Astrocyte of the spinal cord (primary cell): ENCODE measurements at regions not wholly inside any gene's neighbourhood (a gene's known extent, or its start where the extent isn't known, plus 50 kb on each side); places are given as distances from the start of the nearest gene placed in this dataset.

Experiments used
- DNase-seq: peaks from one replicate; pipeline ENCODE4 v3.0.0; 2011; ENCODE audit warnings: low read depth, low spot score
- H3K4me3 ChIP-seq: 2 replicates; pipeline ENCODE4 v1.5.1; 2011; ENCODE audit warnings: low read depth, mild to moderate bottlenecking, low read length, moderate library complexity
- CTCF ChIP-seq: IDR thresholded peaks from 2 replicates; pipeline ENCODE4 v1.5.1; 2012; ENCODE audit warnings: low read depth, mild to moderate bottlenecking, low read length, inconsistent platforms
- in situ Hi-C: cut with HindIII; loops from 2 replicates; pipeline ENCODE4 v1.10.0; 2017; ENCODE audit warnings: low sequenced_read_pairs

GRCh38 chr2:173753441-173753840 lies 211.7 kb downstream of the SP3 start:
- in situ Hi-C loops, result no loop called here
- DNase-seq, result no peak
- H3K4me3 ChIP-seq, result no peak overlapping the region
- TF ChIP-seq CTCF, result no peak

- no peak for DNase-seq
- no peak for TF ChIP-seq CTCF
- in situ Hi-C loops, result no loop called here
These were observed 211.0 kb downstream of the SP3 start for GRCh38 chr2:173754165-173754564.

GRCh38 chr2:173754837-173755236 lies 210.3 kb downstream of the SP3 start:
- in situ Hi-C loops, result no loop called here
- no peak for TF ChIP-seq CTCF
- no peak overlapping the region for H3K4me3 ChIP-seq

More at GRCh38 chr2:173754165-173754564, 211.0 kb downstream of the SP3 start:
- H3K4me3 ChIP-seq, result no peak overlapping the region

GRCh38 chr2:173755798-173756197 lies 209.4 kb downstream of the SP3 start:
- in situ Hi-C loops, result no loop called here
- H3K4me3 ChIP-seq, result no peak overlapping the region
- TF ChIP-seq CTCF, result no peak
- no peak for DNase-seq

More at GRCh38 chr2:173754837-173755236, 210.3 kb downstream of the SP3 start:
- DNase-seq, result no peak

GRCh38 chr2:173759959-173760358 lies 205.2 kb downstream of the SP3 start:
- no peak for TF ChIP-seq CTCF
- no peak overlapping the region for H3K4me3 ChIP-seq
- DNase-seq, result no peak
- in situ Hi-C loops, result no loop called here

GRCh38 chr2:173760553-173760952 lies 204.6 kb downstream of the SP3 start:
- no peak overlapping the region for H3K4me3 ChIP-seq
- TF ChIP-seq CTCF, result no peak
- DNase-seq, result peak; percentile 51
- in situ Hi-C loops, result no loop called here

GRCh38 chr2:173761603-173762119 lies 203.5 kb downstream of the SP3 start:
- in situ Hi-C loops, result no loop called here
- no peak for DNase-seq
- no peak overlapping the region for H3K4me3 ChIP-seq
- TF ChIP-seq CTCF, result no peak
